ENCODE measurements at regions not wholly inside any gene's neighbourhood (a gene's known extent, or its start where the extent isn't known, plus 50 kb on each side); places are given as distances from the start of the nearest gene placed in this dataset.

GRCh38 chrX:131841496-131842437 is 181.3 kb upstream of the STK26 start:
- H3K9me3 ChIP-seq (ENCODE audit: control insufficient read depth in 4 of 4, low read length in 3 of 4): no peaks in the 10 kb centered on the region
- H3K4me3 ChIP-seq (ENCODE audit: low read depth in 1 of 3, low read length in 3 of 3): no peak overlapping the region
- no peaks in the 10 kb centered on the region for H3K36me3 ChIP-seq (ENCODE audit: control insufficient read depth in 4 of 4, insufficient read depth in 3 of 4, low read depth in 1 of 4, low read length in 3 of 4)
- peak; percentile 39 for DNase-seq (ENCODE audit: low spot score)
- no peak overlapping the region for H3K27ac ChIP-seq (ENCODE audit: low read depth in 1 of 2, low read length in 2 of 2)
- no peak overlapping the region for H3K9ac ChIP-seq (ENCODE audit: low read depth in 1 of 2, low read length in 2 of 2)
- 48% methylated on average over 29 of the region's 31 CpGs for WGBS
- no peaks in the 10 kb centered on the region for H3K27me3 ChIP-seq (ENCODE audit: control insufficient read depth in 4 of 4, insufficient read depth in 4 of 4, low read length in 3 of 4)
- no peak for TF ChIP-seq HNF4G (IDR thresholded peaks at IDR 0.05)
- peak; percentile 68 for TF ChIP-seq CTCF (IDR thresholded peaks at IDR 0.05; ENCODE audit: low read depth, low read length, missing input control)
- TF ChIP-seq RAD21 (IDR thresholded peaks at IDR 0.05): peak; percentile 73 to 96
- no peak for TF ChIP-seq GABPA (IDR thresholded peaks at IDR 0.05 in 1 of 2, conservative IDR thresholded peaks at IDR 0.05 in 1 of 2)
- peaks cover 0 to 7% (median 0%) of the 10 kb centered on the region in 4 donors for H3K4me1 ChIP-seq (ENCODE audit: control insufficient read depth in 4 of 4, insufficient read depth in 4 of 4, low read length in 3 of 4)

DNA sequence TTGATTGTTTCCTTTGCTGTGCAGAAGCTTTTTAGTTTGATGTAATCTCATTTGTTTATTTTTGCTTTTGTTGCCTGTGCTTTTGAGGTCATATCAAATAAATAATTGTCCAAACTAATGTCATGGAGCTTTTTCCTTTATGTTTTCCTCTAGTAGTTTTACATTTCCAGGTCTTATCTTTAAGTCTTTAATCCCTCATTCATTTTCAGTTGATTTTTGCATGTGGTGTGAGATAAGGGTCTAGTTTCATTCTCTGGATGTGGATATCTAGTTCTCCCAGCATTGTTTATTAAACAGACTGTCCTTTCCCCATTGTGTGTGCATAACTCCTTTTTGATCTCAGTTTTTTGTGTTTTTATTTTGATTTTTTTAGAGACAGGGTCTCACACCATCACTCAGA is 179.1 kb upstream of the STK26 start:
- H3K9me3 ChIP-seq (ENCODE audit: control insufficient read depth in 4 of 4, low read length in 3 of 4): no peaks in the 10 kb centered on the region
- H3K9ac ChIP-seq (ENCODE audit: low read depth in 1 of 2, low read length in 2 of 2): no peak overlapping the region
- no peak for TF ChIP-seq HNF4A (conservative IDR thresholded peaks at IDR 0.05)
- no peak for TF ChIP-seq RAD21 (IDR thresholded peaks at IDR 0.05)
- no peak for TF ChIP-seq NR2F2 (IDR thresholded peaks at IDR 0.05)
- TF ChIP-seq, protein P1, sequence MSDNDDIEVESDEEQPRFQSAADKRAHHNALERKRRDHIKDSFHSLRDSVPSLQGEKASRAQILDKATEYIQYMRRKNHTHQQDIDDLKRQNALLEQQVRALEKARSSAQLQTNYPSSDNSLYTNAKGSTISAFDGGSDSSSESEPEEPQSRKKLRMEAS (IDR thresholded peaks at IDR 0.05): no peak
- TF ChIP-seq HNF4G (IDR thresholded peaks at IDR 0.05): no peak
- TF ChIP-seq EGR1 (IDR thresholded peaks at IDR 0.05; ENCODE audit: low read depth in 2 of 2): no peak
- no peak for TF ChIP-seq GABPA (IDR thresholded peaks at IDR 0.05 in 1 of 2, conservative IDR thresholded peaks at IDR 0.05 in 1 of 2)
- no peak for TF ChIP-seq FOXA1 (IDR thresholded peaks at IDR 0.05)
- no peak for TF ChIP-seq YY1 (IDR thresholded peaks at IDR 0.05)
- TF ChIP-seq TAF1 (conservative IDR thresholded peaks at IDR 0.05): no peak
- no peak overlapping the region for H3K27ac ChIP-seq (ENCODE audit: low read depth in 1 of 2, low read length in 2 of 2)
- peaks cover 0 to 7% (median 0%) of the 10 kb centered on the region in 4 donors for H3K4me1 ChIP-seq (ENCODE audit: control insufficient read depth in 4 of 4, insufficient read depth in 4 of 4, low read length in 3 of 4)
- no peaks in the 10 kb centered on the region for H3K36me3 ChIP-seq (ENCODE audit: control insufficient read depth in 4 of 4, insufficient read depth in 3 of 4, low read depth in 1 of 4, low read length in 3 of 4)
- no peak for DNase-seq (ENCODE audit: low spot score)
- H3K4me3 ChIP-seq (ENCODE audit: low read depth in 1 of 3, low read length in 3 of 3): no peak overlapping the region
- H3K27me3 ChIP-seq (ENCODE audit: control insufficient read depth in 4 of 4, insufficient read depth in 4 of 4, low read length in 3 of 4): no peaks in the 10 kb centered on the region

DNA sequence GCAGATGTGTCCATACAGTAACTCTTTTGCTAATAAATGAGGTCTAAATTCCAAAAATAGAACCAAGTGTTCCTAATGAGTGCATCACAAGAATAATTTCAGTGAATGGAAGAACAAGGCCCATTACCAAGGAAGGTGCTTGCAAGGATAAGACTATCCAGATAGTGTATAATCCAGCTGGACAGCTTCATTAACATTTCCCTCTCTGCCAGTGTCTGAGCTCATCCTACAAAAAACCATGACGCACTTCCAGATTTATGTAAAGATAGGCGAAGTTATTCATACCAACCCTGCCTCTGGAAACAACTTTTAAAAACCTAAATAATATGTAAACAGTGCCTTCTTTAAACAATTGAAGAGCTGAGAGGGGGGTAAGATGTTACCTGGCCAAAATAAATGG is 177.9 kb upstream of the STK26 start:
- DNase-seq (ENCODE audit: low spot score): no peak

More for the DNA sequence above, 177.9 kb upstream of the STK26 start:
- no peaks in the 10 kb centered on the region for H3K9me3 ChIP-seq (ENCODE audit: control insufficient read depth in 4 of 4, low read length in 3 of 4)
- no peak overlapping the region for H3K27ac ChIP-seq (ENCODE audit: low read depth in 1 of 2, low read length in 2 of 2)
- no peak overlapping the region for H3K9ac ChIP-seq (ENCODE audit: low read depth in 1 of 2, low read length in 2 of 2)
- peaks cover 0 to 7% (median 0%) of the 10 kb centered on the region in 4 donors for H3K4me1 ChIP-seq (ENCODE audit: control insufficient read depth in 4 of 4, insufficient read depth in 4 of 4, low read length in 3 of 4)
- no peaks in the 10 kb centered on the region for H3K36me3 ChIP-seq (ENCODE audit: control insufficient read depth in 4 of 4, insufficient read depth in 3 of 4, low read depth in 1 of 4, low read length in 3 of 4)
- 94% methylated on average over 2 of the region's 2 CpGs for WGBS
- TF ChIP-seq YY1 (IDR thresholded peaks at IDR 0.05) (no peak), SP1 (IDR thresholded peaks at IDR 0.05) (no peak), RXRA (IDR thresholded peaks at IDR 0.05) (no peak), FOXA1 (IDR thresholded peaks at IDR 0.05) (no peak), REST (IDR thresholded peaks at IDR 0.05) (no peak), GABPA (IDR thresholded peaks at IDR 0.05 in 1 of 2, conservative IDR thresholded peaks at IDR 0.05 in 1 of 2) (no peak), EGR1 (IDR thresholded peaks at IDR 0.05; ENCODE audit: low read depth in 2 of 2) (no peak), TAF1 (conservative IDR thresholded peaks at IDR 0.05) (no peak), HNF4A (conservative IDR thresholded peaks at IDR 0.05) (no peak), HNF4G (IDR thresholded peaks at IDR 0.05) (no peak), FOXA2 (IDR thresholded peaks at IDR 0.05) (no peak), CTCF (IDR thresholded peaks at IDR 0.05; ENCODE audit: low read depth, low read length, missing input control) (no peak)
- TF ChIP-seq, protein P1 (IDR thresholded peaks at IDR 0.05): no peak
- H3K4me3 ChIP-seq (ENCODE audit: low read depth in 1 of 3, low read length in 3 of 3): no peak overlapping the region
- no peaks in the 10 kb centered on the region for H3K27me3 ChIP-seq (ENCODE audit: control insufficient read depth in 4 of 4, insufficient read depth in 4 of 4, low read length in 3 of 4)

Data from liver (tissue), 8 donors.